GM12891 (cell line): ENCODE measurements at regions not wholly inside any gene's neighbourhood (a gene's known extent, or its start where the extent isn't known, plus 50 kb on each side); places are given as distances from the start of the nearest gene placed in this dataset.

ENCODE experiments used
- POLR2A ChIP-seq: IDR thresholded peaks from 2 replicates; pipeline ENCODE4 v1.6.1; 2011; ENCODE audit warnings: low read depth, low read length, control low read depth
- POLR2AphosphoS5 ChIP-seq: IDR thresholded peaks from 2 replicates; pipeline ENCODE4 v1.6.1; 2011; ENCODE audit warnings: low read depth, low read length, control low read depth
- POU2F2 ChIP-seq: IDR thresholded peaks from 2 replicates; pipeline ENCODE4 v1.6.1; 2011; ENCODE audit warnings: low read depth, mild to moderate bottlenecking, control low read depth, low read length, moderate library complexity
- SPI1 ChIP-seq: IDR thresholded peaks from 2 replicates; pipeline ENCODE4 v1.6.1; 2011; ENCODE audit warnings: low read depth, low read length, control low read depth

DNA sequence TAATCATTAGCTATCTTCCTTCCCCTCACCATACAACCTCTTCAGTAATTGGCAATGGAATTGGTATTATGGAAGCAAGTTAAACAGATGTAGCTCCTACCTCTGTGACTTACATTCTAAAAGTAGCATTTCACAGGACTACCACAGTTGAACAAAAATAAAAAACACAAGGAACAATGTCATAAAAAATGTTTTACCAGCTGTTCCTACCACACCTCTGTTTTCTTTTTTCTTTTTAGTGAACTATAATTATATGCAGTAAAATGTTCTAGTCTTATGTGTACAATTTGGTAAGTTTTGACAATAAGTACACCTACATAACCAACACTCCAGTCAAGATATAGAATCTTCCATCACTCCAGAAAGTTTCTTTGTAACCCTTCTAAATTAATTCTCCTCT is 54.1 kb upstream of the GEMIN8 start:
- TF ChIP-seq POLR2AphosphoS5: no peak
- TF ChIP-seq POLR2A: no peak
- TF ChIP-seq POU2F2: no peak
- TF ChIP-seq SPI1: no peak
